ENCODE measurements at regions not wholly inside any gene's neighbourhood (a gene's known extent, or its start where the extent isn't known, plus 50 kb on each side); places are given as distances from the start of the nearest gene placed in this dataset.

- POLR2A ChIA-PET, result no interaction called here
- Histone ChIP-seq H3K9me3 (ENCODE audit: control insufficient read depth, insufficient read depth, low read depth, low read length) (no peaks in the 10 kb centered on the region), H3K36me3 (ENCODE audit: control insufficient read depth in 2 of 2, insufficient read depth in 1 of 2, low read length in 2 of 2) (no peaks in the 10 kb centered on the region), H3K27ac (ENCODE audit: extremely low read depth, low read depth, low read length) (no peak overlapping the region), H3K4me1 (ENCODE audit: control insufficient read depth, insufficient read depth, low read length) (no peaks in the 10 kb centered on the region), H3K4me3 (ENCODE audit: low read depth, low read length) (no peak overlapping the region)
- TF ChIP-seq ZNF155 (tag by site-specific recombination; IDR thresholded peaks at IDR 0.05) (no peak), ZFP41 (tag by site-specific recombination; IDR thresholded peaks at IDR 0.05; ENCODE audit: borderline replicate concordance) (no peak), ZNF510 (tag by site-specific recombination; IDR thresholded peaks at IDR 0.05; ENCODE audit: insufficient replicate concordance) (no peak), SP3 (tag by site-specific recombination; IDR thresholded peaks at IDR 0.05) (no peak), ZNF266 (tag by site-specific recombination; IDR thresholded peaks at IDR 0.05; ENCODE audit: low read depth) (no peak), ZNF169 (tag by site-specific recombination; IDR thresholded peaks at IDR 0.05) (no peak), ZXDB (tag by site-specific recombination; IDR thresholded peaks at IDR 0.05) (no peak), ZNF561 (tag by site-specific recombination; IDR thresholded peaks at IDR 0.05; ENCODE audit: borderline replicate concordance) (no peak), ZFP3 (tag by site-specific recombination; IDR thresholded peaks at IDR 0.05; ENCODE audit: low read depth) (no peak), ZNF302 (tag by site-specific recombination; IDR thresholded peaks at IDR 0.05; ENCODE audit: low read depth) (no peak), SALL2 (tag by site-specific recombination; IDR thresholded peaks at IDR 0.05; ENCODE audit: borderline replicate concordance) (no peak), ZNF843 (tag by site-specific recombination; IDR thresholded peaks at IDR 0.05) (no peak), ZNF624 (tag by site-specific recombination; IDR thresholded peaks at IDR 0.05) (no peak), ZNF274 (IDR thresholded peaks at IDR 0.05; ENCODE audit: low read length) (no peak), ZNF274 (tag by site-specific recombination; IDR thresholded peaks at IDR 0.05; ENCODE audit: borderline replicate concordance) (no peak), ZNF560 (tag by site-specific recombination; IDR thresholded peaks at IDR 0.05; ENCODE audit: borderline replicate concordance) (no peak), ZNF785 (tag by site-specific recombination; IDR thresholded peaks at IDR 0.05) (no peak)
- TF ChIP-seq, protein P1, sequence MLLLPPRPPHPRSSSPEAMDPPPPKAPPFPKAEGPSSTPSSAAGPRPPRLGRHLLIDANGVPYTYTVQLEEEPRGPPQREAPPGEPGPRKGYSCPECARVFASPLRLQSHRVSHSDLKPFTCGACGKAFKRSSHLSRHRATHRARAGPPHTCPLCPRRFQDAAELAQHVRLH (tag by site-specific recombination; IDR thresholded peaks at IDR 0.05), result no peak
- CTCF ChIA-PET, result no interaction called here
Observed at GRCh38 chr4:136862653-136863052, 669.6 kb downstream of the PCDH18 start.

GRCh38 chr4:136861091-136861490 is 671.2 kb downstream of the PCDH18 start:
- ChIA-PET CTCF (interaction anchor here (0.6 to 0.7 kb wide), 2 partner anchors 21 to 150 kb away, joined by 3 read pairs; no protein-coding TSS in a partner anchor), POLR2A (no interaction called here)
- H3K27ac ChIP-seq (ENCODE audit: extremely low read depth, low read depth, low read length), result no peak overlapping the region
- no peaks in the 10 kb centered on the region for H3K9me3 ChIP-seq (ENCODE audit: control insufficient read depth, insufficient read depth, low read depth, low read length)
- H3K36me3 ChIP-seq (ENCODE audit: control insufficient read depth in 2 of 2, insufficient read depth in 1 of 2, low read length in 2 of 2), result no peaks in the 10 kb centered on the region
- no peaks in the 10 kb centered on the region for H3K4me1 ChIP-seq (ENCODE audit: control insufficient read depth, insufficient read depth, low read length)
- TF ChIP-seq, protein P2, sequence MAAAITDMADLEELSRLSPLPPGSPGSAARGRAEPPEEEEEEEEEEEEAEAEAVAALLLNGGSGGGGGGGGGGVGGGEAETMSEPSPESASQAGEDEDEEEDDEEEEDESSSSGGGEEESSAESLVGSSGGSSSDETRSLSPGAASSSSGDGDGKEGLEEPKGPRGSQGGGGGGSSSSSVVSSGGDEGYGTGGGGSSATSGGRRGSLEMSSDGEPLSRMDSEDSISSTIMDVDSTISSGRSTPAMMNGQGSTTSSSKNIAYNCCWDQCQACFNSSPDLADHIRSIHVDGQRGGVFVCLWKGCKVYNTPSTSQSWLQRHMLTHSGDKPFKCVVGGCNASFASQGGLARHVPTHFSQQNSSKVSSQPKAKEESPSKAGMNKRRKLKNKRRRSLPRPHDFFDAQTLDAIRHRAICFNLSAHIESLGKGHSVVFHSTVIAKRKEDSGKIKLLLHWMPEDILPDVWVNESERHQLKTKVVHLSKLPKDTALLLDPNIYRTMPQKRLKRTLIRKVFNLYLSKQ (tag by site-specific recombination; IDR thresholded peaks at IDR 0.05; ENCODE audit: borderline replicate concordance), result no peak
- no peak for TF ChIP-seq ZNF10 (tag by site-specific recombination; IDR thresholded peaks at IDR 0.05)
- no peak for TF ChIP-seq GLIS1 (tag by site-specific recombination; IDR thresholded peaks at IDR 0.05)
- TF ChIP-seq ZNF768 (tag by site-specific recombination; IDR thresholded peaks at IDR 0.05), result no peak
- TF ChIP-seq ZNF132 (tag by site-specific recombination; IDR thresholded peaks at IDR 0.05; ENCODE audit: borderline replicate concordance), result no peak
- H3K4me3 ChIP-seq (ENCODE audit: low read depth, low read length), result no peak overlapping the region

- no peaks in the 10 kb centered on the region for H3K4me1 ChIP-seq (ENCODE audit: control insufficient read depth, insufficient read depth, low read length)
- H3K9me3 ChIP-seq (ENCODE audit: control insufficient read depth, insufficient read depth, low read depth, low read length), result no peaks in the 10 kb centered on the region
- TF ChIP-seq ZNF571 (tag by site-specific recombination; IDR thresholded peaks at IDR 0.05), result no peak
- no peak overlapping the region for H3K4me3 ChIP-seq (ENCODE audit: low read depth, low read length)
- ChIA-PET POLR2A (no interaction called here), CTCF (no interaction called here)
- H3K27ac ChIP-seq (ENCODE audit: extremely low read depth, low read depth, low read length), result no peak overlapping the region
- H3K36me3 ChIP-seq (ENCODE audit: control insufficient read depth in 2 of 2, insufficient read depth in 1 of 2, low read length in 2 of 2), result no peaks in the 10 kb centered on the region
Observed at GRCh38 chr4:136858903-136859302, 673.4 kb downstream of the PCDH18 start.
